ENCODE measurements at regions not wholly inside any gene's neighbourhood (a gene's known extent, or its start where the extent isn't known, plus 50 kb on each side); places are given as distances from the start of the nearest gene placed in this dataset.

- no peak for DNase-seq
These were observed 50.0 kb upstream of the CLDN5 start for GRCh38 chr22:19574247-19574646.

DNA sequence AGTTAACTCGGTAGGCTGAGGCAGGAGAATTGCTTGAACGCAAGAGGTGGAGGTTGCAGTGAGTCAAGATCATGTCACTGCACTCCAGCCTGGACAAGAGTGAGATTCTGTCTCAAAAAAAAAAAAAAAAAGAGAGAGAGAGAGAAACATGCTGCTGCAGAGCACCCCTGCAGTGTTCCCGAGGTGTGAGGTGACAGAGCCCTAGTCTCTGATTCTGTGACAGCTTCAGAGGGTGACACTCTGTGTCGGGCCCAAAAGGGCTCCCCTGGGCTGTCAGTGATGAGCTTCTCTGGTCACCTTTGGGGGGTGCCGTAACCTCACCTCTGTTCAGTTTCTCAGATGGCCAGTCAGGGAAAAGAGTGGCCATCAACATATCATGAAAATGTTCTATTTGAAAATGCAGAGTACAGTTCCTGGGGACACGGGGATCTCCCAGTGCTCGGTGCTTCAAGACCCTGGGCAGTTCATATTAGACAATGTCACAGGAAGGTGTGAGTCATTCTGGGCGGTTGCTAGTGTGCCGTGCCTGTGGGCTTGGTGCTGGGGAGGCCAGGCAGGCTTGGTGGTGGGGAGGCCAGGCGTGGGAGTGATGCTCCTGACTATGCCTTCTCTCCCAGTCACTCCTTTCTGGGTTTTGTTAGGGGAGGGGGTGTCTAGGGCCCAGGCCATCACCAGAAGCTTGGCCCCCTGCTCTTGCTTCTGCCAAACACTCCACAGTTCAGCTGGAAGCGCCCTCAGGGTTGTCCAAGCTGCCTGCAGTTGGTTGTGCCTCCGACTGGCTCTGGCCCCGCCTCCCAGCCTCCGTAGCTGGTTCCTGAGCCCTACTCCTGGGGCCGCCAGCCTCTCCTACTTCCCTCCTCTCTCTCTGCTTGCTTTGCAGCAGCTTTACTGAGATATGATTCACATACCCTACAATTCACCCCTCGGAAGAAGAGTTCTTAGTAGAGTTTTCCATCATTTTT is 52.5 kb upstream of the CLDN5 start:
- no peak for DNase-seq

DNA sequence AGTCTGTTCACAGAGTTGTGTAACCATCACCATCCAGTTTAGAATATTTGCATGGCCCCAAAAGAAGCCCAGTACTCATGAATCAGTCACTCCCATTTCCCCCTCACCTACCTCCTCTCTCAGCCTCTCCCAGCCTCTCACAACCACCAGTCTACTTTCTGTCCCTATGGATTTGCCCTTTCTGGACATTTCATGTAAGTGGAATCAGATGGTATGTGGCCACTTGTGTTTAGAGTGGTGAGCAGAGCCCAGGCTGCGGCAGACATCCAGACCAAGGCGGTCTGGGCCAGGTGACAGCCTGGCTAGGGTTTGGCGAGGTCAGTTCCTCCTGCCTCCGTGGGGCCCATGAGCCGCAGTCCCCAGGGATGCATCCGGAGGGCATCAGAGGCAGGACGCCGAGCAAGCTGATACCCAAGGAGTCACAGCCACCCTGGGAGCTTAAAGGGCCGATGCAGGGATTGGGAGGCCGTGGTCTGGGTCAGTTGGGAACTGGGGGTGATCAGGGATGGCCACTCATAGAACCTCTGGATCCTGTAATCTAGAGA is 53.3 kb upstream of the CLDN5 start:
- DNase-seq: no peak

DNA sequence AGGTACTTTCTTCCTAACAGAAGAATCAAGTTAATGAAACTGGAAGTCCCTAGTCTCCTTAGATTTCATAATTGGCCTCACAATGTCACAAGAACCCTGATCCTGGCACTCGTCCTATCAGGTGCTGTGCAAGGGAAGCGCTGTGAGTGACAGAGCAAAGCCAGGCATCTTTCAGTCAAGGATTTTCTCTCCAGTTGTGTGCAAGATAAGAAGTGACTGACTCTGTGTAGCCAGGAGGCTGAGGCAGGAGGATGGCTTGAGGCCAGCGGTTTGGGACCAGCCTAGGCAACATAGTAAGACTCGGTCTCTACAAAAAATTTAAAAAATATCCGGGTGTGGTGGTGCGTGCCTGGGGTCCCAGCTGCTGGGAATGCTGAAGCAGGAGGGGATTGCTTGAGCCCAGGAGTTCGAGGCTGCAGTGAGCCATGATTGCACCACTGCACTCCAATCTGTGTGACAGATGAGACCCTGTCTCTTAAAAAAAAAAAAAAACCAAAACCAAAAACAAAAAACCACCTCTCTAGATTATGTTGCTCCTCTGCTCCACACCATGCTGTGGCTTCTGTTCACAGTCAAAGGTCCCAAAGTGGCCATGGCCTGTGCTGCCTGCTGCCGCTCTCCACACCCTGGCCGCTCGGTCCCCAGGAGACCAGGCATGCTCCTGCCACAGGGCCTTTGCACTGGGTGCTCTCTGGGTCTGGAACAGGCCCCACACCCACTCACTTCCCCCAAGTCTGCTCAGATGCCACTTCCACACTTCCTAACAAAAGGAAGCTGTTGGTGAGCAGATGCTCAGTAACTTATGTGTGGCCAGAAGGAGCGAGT is 54.2 kb upstream of the CLDN5 start:
- no peak for DNase-seq

DNA sequence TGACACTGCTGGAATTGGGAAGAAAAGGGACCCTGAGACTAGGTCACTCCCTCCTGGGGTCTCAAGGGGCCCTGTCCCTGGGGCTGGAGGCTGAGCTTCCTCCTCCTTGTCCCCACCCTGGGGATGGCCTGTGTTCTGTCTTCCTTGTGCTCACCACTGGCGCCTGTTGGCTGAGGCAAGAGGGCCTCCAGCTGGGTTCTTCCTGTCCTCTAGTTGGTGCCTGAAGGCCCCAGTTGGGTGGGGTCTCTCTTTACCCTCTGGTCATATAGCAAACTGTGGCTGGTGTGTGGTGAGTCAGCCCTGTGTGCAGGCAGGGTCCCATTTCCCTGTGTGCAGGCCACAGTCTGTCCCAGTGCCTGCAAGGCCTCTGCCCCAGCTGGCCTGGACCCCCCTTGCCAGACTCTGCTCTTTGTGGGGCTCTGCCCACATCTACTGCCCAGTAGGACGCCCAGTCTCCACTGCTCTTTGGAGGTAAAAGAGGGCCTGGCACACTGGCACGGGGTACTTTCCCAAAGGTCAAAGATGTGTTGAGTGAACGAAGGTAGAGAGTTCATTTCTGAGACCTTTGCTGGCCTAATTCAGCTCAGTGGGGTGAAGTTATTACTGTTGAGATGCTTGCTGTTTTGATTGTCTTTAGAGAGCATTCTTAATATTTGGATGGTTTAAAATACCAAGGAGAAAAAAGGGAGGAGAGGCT is 55.1 kb upstream of the CLDN5 start:
- DNase-seq: no peak

GRCh38 chr22:19579880-19580279 is 55.7 kb upstream of the CLDN5 start:
- DNase-seq: no peak

DNA sequence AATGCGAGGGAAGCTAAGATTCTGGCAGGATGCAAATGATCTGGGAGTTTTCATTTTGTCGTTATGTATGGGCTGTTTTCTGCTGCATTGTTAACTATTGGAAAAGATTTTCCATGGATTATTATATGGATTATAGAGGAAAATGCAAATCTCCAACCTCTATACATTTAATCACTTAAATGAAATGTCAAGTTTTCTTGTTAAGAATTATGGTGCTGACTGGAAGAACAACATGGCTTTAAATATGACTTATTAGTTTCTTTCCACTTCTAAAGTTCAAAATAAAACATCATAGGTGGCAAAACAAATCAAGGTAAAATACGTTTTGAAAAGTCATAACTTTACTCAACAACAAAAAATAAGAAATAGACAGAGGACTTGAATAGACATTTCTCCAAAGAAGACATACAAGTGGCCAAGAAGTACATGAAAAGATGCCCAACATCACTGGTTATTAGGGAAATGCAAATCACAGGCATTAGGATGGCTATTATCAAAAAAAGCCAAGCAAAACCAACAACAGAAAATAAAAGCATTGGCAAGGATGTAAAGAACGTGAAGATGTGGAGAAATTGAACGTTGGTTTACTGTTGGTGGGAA is 56.2 kb upstream of the CLDN5 start:
- no peak for DNase-seq

DNA sequence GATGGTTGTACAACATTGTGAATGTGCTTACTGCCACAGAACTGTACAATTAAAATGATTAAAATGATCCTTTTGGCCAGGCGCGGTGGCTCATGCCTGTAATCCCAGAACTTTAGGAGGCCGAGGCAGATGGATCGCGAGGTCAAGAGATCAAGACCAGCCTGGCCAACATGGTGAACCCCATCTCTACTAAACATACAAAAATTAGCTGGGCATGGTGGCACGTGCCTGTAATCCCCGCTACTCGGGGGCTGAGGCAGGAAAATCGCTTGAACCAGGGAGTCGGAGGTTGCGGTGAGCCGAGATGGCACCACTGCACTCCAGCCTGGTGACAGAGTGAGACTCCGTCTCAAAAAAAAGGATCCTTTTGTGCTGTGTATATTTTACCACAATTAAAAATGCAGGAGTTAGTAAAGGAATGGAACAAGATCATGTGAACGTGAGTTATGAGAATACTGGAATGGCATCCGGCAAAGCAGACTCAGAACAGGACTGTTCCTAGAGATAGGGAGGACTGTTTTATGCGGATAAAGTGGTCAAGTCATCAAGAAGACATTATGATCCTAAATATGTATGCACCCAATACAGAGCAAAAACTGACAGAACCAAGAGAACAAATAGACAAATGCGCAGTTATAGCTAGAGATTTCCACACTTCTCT is 58.0 kb upstream of the CLDN5 start:
- DNase-seq: no peak

DNA sequence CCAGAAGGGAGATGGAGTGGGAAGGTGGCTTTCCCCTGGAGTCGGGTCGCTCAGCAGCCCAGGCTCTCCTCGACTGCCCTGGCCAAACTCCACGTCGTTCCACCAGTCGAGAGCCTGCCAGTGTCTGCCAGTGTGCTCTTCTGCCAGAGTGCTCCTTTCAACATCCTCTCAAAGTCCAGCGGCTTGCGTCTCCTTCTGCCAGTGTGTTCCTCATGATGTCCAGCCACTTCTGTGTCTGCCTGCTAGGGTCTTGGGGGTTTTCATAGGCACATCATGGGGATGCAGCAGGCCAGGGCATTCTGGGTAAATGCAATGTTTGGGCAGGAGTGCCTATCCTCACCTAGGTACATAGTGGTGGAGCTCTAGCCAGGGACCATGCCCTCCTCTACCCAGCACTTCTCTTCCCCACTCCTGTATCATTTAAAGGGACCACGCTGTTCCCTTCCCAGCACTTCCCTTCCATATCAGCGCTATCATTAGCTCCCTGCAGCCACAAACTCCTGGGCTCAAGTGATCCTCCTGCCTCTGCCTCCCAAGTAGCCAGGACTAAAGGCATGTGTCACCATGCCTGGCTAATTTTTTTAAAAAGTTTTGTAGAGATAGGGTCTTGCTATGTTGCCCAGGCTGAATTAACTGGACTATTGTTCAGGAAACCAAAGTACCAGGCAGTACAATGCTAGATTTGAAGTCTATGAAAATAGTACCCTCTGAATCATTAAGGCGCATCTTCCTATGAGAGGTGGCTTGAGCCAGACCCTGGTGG is 62.9 kb upstream of the CLDN5 start:
- no peak for DNase-seq

DNA sequence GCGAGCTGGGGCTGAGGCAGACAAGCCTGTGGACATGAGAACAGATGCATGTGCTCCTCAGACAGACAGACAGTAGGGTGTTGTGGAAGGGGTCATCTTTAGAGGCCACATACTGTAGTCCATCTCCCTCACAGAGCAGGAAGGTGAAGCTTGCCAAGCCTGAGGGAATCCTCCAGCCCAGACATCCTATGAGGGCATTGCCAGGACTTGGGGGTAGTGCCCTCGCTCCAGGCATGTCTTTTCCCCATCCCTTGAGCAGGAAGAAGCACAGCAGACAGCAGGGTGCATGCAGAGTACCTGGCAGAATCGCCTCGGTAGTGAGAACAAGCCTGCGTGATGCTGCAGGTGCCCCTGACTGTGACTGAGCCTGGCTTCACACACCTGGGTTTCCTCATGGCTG is 66.5 kb upstream of the CLDN5 start:
- DNase-seq: no peak

GRCh38 chr22:19591568-19591967 is 67.4 kb upstream of the CLDN5 start:
- DNase-seq: no peak

- DNase-seq: no peak
These were observed 68.3 kb upstream of the CLDN5 start for GRCh38 chr22:19592464-19592863.

- DNase-seq: no peak
These were observed 69.9 kb upstream of the CLDN5 start for GRCh38 chr22:19593991-19594569.

GRCh38 chr22:19595532-19595931 is 71.3 kb upstream of the CLDN5 start:
- DNase-seq: no peak

DNA sequence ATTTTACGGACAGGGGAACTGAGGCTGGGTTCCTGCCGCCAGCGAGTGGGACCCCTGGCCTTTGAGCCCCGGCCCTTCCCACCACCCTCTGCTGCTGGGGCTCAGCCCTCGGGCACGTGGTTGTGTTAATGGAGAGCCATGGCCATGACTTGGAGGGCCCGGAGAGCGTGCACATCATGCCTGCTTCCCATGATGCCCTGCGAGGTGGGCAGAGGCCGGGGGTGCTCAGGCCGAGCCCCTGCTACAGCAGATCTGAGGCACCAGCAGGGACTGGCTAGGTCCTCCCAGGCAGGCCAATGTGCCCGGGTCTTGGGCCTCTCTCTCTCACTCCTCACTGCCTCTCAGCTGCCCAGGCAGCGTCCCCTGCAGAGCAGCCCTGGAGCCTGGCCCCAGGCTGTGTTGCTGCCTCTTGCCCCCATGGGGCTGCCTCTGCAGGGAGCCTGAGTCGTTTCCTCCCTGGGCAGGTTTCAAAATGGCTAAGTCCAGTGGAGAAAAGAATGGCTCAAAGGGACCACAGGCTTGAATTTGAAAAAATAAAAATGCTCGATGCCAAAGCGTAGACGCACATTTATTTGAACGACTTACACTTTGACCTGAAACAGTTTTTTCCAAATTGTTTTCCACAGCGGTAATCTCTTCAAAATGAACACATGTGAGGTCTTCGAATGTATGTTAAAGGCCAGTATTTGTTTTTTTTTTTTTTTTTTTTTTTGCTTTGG is 72.6 kb upstream of the CLDN5 start:
- DNase-seq: no peak

DNA sequence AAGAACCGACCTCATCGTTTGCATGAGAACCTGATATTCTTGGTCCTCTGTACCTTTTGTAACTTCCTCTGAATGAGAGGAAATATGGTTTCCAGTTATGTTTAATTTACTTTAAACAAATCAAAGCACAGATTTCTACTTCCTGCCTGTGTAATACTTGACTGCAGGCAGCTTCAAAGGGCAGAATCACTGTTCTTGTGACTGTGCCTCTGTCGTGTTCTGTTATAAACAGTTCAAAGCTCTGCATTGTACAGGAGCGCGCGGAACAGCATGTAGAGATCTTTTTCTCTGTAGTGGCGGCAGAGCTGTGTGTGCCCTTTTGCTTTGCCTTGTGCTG is 73.2 kb upstream of the CLDN5 start:
- DNase-seq: no peak

GRCh38 chr22:19598054-19598855 is 74.0 kb upstream of the CLDN5 start:
- no peak for DNase-seq

DNA sequence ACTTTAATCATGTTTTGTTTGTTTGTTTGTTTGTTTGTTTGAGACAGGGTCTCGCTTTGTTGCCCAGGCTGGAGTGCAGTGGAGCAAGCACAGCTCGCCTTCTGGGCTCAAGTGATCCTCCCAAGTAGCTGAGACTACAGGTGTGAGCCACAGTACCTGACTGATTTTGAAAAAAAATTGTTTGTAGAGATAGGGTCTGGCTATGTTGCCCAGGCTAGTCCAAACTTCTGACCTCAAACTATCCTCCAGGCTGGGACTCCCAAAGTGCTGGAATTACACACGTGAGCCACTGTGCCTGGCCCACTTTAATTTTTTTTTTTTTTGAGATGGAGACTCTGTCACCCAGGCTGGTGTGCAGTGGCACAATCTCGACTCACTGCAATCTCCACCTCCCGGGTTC is 74.8 kb upstream of the CLDN5 start:
- no peak for DNase-seq

All from left kidney (tissue), 1 donor.